ENCODE measurements at regions not wholly inside any gene's neighbourhood (a gene's known extent, or its start where the extent isn't known, plus 50 kb on each side); places are given as distances from the start of the nearest gene placed in this dataset.

DNA sequence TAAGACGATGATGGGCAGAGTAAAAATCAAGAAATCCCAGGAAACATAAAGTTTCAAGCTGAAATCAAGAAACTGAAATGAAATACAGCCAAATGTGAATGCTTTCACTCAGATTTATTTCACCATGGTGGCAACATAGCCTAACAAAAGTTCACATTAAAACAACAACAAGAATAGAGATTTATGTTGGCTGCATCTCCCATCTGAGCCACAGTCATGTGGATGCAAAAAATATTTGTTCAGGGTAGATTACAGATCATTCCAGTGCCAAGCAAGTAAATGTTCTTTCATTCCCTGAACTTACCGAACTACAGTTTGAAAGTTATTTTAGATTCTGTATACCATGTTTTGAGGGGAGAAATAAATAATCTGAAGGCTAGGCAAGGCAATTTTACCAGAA lies 159.9 kb upstream of the TMTC1 start:
- H3K4me1 ChIP-seq (ENCODE audit: control insufficient read depth, insufficient read depth, low read depth, low read length) = no peaks in the 10 kb centered on the region
- no peak for DNase-seq
- H2BK120ac ChIP-seq (ENCODE audit: low read depth, low read length) = no peak overlapping the region
- no peak overlapping the region for H4K8ac ChIP-seq (ENCODE audit: low read length)
- H3K36me3 ChIP-seq (ENCODE audit: control insufficient read depth in 1 of 2, insufficient read depth in 2 of 2, low read depth in 1 of 2, low read length in 2 of 2) = no peaks in the 10 kb centered on the region
- H2AK5ac ChIP-seq (ENCODE audit: low read length, severe bottlenecking) = no peak overlapping the region
- no peak overlapping the region for H3K14ac ChIP-seq (ENCODE audit: low read length in 2 of 2)
- no peak overlapping the region for H2BK15ac ChIP-seq (ENCODE audit: low read depth, poor library complexity, severe bottlenecking)
- H3K9me3 ChIP-seq (ENCODE audit: control insufficient read depth, low read length) = peaks cover 5% of the 10 kb centered on the region
- no peaks in the 10 kb centered on the region for H3K79me1 ChIP-seq (replicated peaks; ENCODE audit: low read length, poor library complexity, severe bottlenecking)
- H3K4me3 ChIP-seq (ENCODE audit: insufficient read depth in 1 of 2, low read depth in 1 of 2, low read length in 2 of 2) = no peak overlapping the region
- no peak overlapping the region for H2BK12ac ChIP-seq (ENCODE audit: low read length in 2 of 2)
- no peak overlapping the region for H3K9ac ChIP-seq (ENCODE audit: low read length)
- no peaks in the 10 kb centered on the region for H3K27me3 ChIP-seq (ENCODE audit: control insufficient read depth in 1 of 2, insufficient read depth in 1 of 2, low read length in 2 of 2)
- H2BK5ac ChIP-seq (ENCODE audit: low read depth, low read length, poor library complexity, severe bottlenecking) = no peak overlapping the region
- no peak overlapping the region for H3K27ac ChIP-seq (ENCODE audit: low read length, poor library complexity, severe bottlenecking)
- H3K4me2 ChIP-seq (ENCODE audit: low read length, poor library complexity, severe bottlenecking) = no peak overlapping the region
- no CpG with 5 or more reads among the region's 2 CpGs for WGBS
- no peak overlapping the region for H3K23ac ChIP-seq (ENCODE audit: low read length in 2 of 2)
- H2AFZ ChIP-seq (ENCODE audit: low read depth, low read length) = no peak overlapping the region
- no peak overlapping the region for H3K18ac ChIP-seq (ENCODE audit: low read depth in 1 of 2, low read length in 2 of 2)
- H3K4ac ChIP-seq (ENCODE audit: low read depth in 1 of 2, low read length in 2 of 2) = no peak overlapping the region
- no peak overlapping the region for H4K91ac ChIP-seq (ENCODE audit: low read length)

DNA sequence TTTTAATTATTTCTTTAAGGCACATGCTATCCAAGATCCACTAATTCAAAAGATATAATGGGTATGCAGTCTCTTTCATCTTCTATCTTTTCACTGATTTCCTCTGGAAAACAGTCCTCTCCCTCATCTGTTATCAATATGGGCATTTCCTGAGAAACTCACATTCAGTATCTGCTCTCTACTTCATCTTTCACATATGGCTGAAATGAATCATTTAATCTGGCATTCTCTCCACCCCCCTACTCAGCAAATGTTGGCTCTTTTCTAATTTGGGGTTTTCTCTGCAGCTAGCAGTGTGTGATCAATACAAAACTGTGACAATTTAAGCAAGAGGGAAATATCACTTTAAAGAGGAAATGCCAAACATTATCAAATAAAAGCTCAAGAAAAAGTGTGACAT lies 157.1 kb upstream of the TMTC1 start:
- DNase-seq = no peak
- H3K4me3 ChIP-seq (ENCODE audit: insufficient read depth in 1 of 2, low read depth in 1 of 2, low read length in 2 of 2) = no peak overlapping the region
- H2BK12ac ChIP-seq (ENCODE audit: low read length in 2 of 2) = no peak overlapping the region

DNA sequence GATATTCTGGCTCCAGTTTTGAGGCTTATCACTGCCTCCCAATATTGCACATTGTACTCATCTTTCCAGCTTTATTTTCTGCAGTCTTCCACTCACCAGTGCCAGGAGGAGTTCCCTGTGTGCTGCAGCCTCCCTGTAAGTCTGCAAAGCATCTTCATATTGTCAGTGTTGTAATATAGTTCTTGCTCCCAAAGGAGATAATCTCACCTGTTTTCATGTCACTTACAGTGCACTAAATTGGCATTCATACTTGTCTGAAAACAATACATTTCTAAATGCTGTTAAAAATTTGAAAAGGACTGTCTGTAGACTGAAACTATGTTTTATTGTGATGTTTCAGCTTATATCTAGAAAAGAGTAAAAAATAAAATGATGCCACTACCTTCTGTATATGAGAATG lies 146.8 kb upstream of the TMTC1 start:
- no peak overlapping the region for H3K4me2 ChIP-seq (ENCODE audit: low read length, poor library complexity, severe bottlenecking)
- no peak overlapping the region for H2AK5ac ChIP-seq (ENCODE audit: low read length, severe bottlenecking)
- H3K9me3 ChIP-seq (ENCODE audit: control insufficient read depth, low read length) = no peaks in the 10 kb centered on the region
- H3K14ac ChIP-seq (ENCODE audit: low read length in 2 of 2) = no peak overlapping the region
- H3K36me3 ChIP-seq (ENCODE audit: control insufficient read depth in 1 of 2, insufficient read depth in 2 of 2, low read depth in 1 of 2, low read length in 2 of 2) = no peaks in the 10 kb centered on the region
- no peak for DNase-seq
- no peak overlapping the region for H2BK15ac ChIP-seq (ENCODE audit: low read depth, poor library complexity, severe bottlenecking)
- H4K8ac ChIP-seq (ENCODE audit: low read length) = no peak overlapping the region
- no peak overlapping the region for H2BK120ac ChIP-seq (ENCODE audit: low read depth, low read length)
- no peak overlapping the region for H3K27ac ChIP-seq (ENCODE audit: low read length, poor library complexity, severe bottlenecking)
- H3K79me1 ChIP-seq (replicated peaks; ENCODE audit: low read length, poor library complexity, severe bottlenecking) = no peaks in the 10 kb centered on the region
- H3K18ac ChIP-seq (ENCODE audit: low read depth in 1 of 2, low read length in 2 of 2) = no peak overlapping the region
- no peak overlapping the region for H2BK5ac ChIP-seq (ENCODE audit: low read depth, low read length, poor library complexity, severe bottlenecking)
- no peak overlapping the region for H4K91ac ChIP-seq (ENCODE audit: low read length)
- no peak overlapping the region for H3K4me3 ChIP-seq (ENCODE audit: insufficient read depth in 1 of 2, low read depth in 1 of 2, low read length in 2 of 2)
- H3K4ac ChIP-seq (ENCODE audit: low read depth in 1 of 2, low read length in 2 of 2) = no peak overlapping the region
- H3K9ac ChIP-seq (ENCODE audit: low read length) = no peak overlapping the region
- no peak overlapping the region for H2AFZ ChIP-seq (ENCODE audit: low read depth, low read length)
- H3K4me1 ChIP-seq (ENCODE audit: control insufficient read depth, insufficient read depth, low read depth, low read length) = no peaks in the 10 kb centered on the region
- no peaks in the 10 kb centered on the region for H3K27me3 ChIP-seq (ENCODE audit: control insufficient read depth in 1 of 2, insufficient read depth in 1 of 2, low read length in 2 of 2)
- no peak overlapping the region for H3K23ac ChIP-seq (ENCODE audit: low read length in 2 of 2)
- H2BK12ac ChIP-seq (ENCODE audit: low read length in 2 of 2) = no peak overlapping the region

More for the DNA sequence above, 157.1 kb upstream of the TMTC1 start:
- Histone ChIP-seq H3K9me3 (ENCODE audit: control insufficient read depth, low read length) (peaks cover 5% of the 10 kb centered on the region), H3K14ac (ENCODE audit: low read length in 2 of 2) (no peak overlapping the region), H2AFZ (ENCODE audit: low read depth, low read length) (no peak overlapping the region), H4K91ac (ENCODE audit: low read length) (no peak overlapping the region), H3K4ac (ENCODE audit: low read depth in 1 of 2, low read length in 2 of 2) (no peak overlapping the region), H2BK120ac (ENCODE audit: low read depth, low read length) (no peak overlapping the region), H2AK5ac (ENCODE audit: low read length, severe bottlenecking) (no peak overlapping the region), H3K79me1 (replicated peaks; ENCODE audit: low read length, poor library complexity, severe bottlenecking) (no peaks in the 10 kb centered on the region), H3K36me3 (ENCODE audit: control insufficient read depth in 1 of 2, insufficient read depth in 2 of 2, low read depth in 1 of 2, low read length in 2 of 2) (no peaks in the 10 kb centered on the region), H3K23ac (ENCODE audit: low read length in 2 of 2) (no peak overlapping the region), H3K9ac (ENCODE audit: low read length) (no peak overlapping the region), H3K27me3 (ENCODE audit: control insufficient read depth in 1 of 2, insufficient read depth in 1 of 2, low read length in 2 of 2) (no peaks in the 10 kb centered on the region), H3K27ac (ENCODE audit: low read length, poor library complexity, severe bottlenecking) (no peak overlapping the region), H3K4me1 (ENCODE audit: control insufficient read depth, insufficient read depth, low read depth, low read length) (no peaks in the 10 kb centered on the region), H3K4me2 (ENCODE audit: low read length, poor library complexity, severe bottlenecking) (no peak overlapping the region), H4K8ac (ENCODE audit: low read length) (no peak overlapping the region), H3K18ac (ENCODE audit: low read depth in 1 of 2, low read length in 2 of 2) (no peak overlapping the region), H2BK5ac (ENCODE audit: low read depth, low read length, poor library complexity, severe bottlenecking) (no peak overlapping the region), H2BK15ac (ENCODE audit: low read depth, poor library complexity, severe bottlenecking) (no peak overlapping the region)

DNA sequence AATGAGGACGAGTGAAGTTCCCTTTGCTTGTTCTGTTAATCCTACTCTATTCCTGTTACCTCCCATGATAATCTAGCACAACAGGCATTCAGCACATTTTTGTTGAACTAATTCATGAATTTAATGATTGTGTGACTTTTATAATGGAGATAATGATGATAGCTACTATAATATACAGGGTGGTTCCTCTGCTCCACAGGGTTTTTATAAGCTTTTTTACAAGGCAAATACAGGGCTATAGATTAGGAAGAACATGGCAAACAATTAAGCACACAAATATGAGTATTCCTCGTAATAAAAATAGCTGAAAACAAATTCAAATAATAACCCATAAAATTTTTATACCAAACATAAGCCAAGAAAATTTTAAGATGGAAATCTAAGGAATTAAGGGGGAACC lies 145.6 kb upstream of the TMTC1 start:
- DNase-seq = no peak
- WGBS = no CpG with 5 or more reads among the region's 2 CpGs
- H3K4me3 ChIP-seq (ENCODE audit: insufficient read depth in 1 of 2, low read depth in 1 of 2, low read length in 2 of 2) = no peak overlapping the region
- H4K91ac ChIP-seq (ENCODE audit: low read length) = no peak overlapping the region
- no peak overlapping the region for H3K9ac ChIP-seq (ENCODE audit: low read length)
- no peaks in the 10 kb centered on the region for H3K4me1 ChIP-seq (ENCODE audit: control insufficient read depth, insufficient read depth, low read depth, low read length)
- no peaks in the 10 kb centered on the region for H3K79me1 ChIP-seq (replicated peaks; ENCODE audit: low read length, poor library complexity, severe bottlenecking)
- no peak overlapping the region for H3K4me2 ChIP-seq (ENCODE audit: low read length, poor library complexity, severe bottlenecking)
- H3K23ac ChIP-seq (ENCODE audit: low read length in 2 of 2) = no peak overlapping the region
- no peak overlapping the region for H2AK5ac ChIP-seq (ENCODE audit: low read length, severe bottlenecking)
- H3K18ac ChIP-seq (ENCODE audit: low read depth in 1 of 2, low read length in 2 of 2) = no peak overlapping the region
- no peak overlapping the region for H2BK15ac ChIP-seq (ENCODE audit: low read depth, poor library complexity, severe bottlenecking)
- H2BK12ac ChIP-seq (ENCODE audit: low read length in 2 of 2) = no peak overlapping the region
- no peak overlapping the region for H4K8ac ChIP-seq (ENCODE audit: low read length)
- H3K27me3 ChIP-seq (ENCODE audit: control insufficient read depth in 1 of 2, insufficient read depth in 1 of 2, low read length in 2 of 2) = no peaks in the 10 kb centered on the region
- H2BK120ac ChIP-seq (ENCODE audit: low read depth, low read length) = no peak overlapping the region
- H3K14ac ChIP-seq (ENCODE audit: low read length in 2 of 2) = no peak overlapping the region
- no peak overlapping the region for H2BK5ac ChIP-seq (ENCODE audit: low read depth, low read length, poor library complexity, severe bottlenecking)
- H3K36me3 ChIP-seq (ENCODE audit: control insufficient read depth in 1 of 2, insufficient read depth in 2 of 2, low read depth in 1 of 2, low read length in 2 of 2) = no peaks in the 10 kb centered on the region
- no peak overlapping the region for H2AFZ ChIP-seq (ENCODE audit: low read depth, low read length)
- no peak overlapping the region for H3K27ac ChIP-seq (ENCODE audit: low read length, poor library complexity, severe bottlenecking)
- no peak overlapping the region for H3K4ac ChIP-seq (ENCODE audit: low read depth in 1 of 2, low read length in 2 of 2)
- no peaks in the 10 kb centered on the region for H3K9me3 ChIP-seq (ENCODE audit: control insufficient read depth, low read length)

Measured in mesenchymal stem cell (in vitro differentiated cells and primary cell).